GM12891 (cell line): ENCODE measurements at regions not wholly inside any gene's neighbourhood (a gene's known extent, or its start where the extent isn't known, plus 50 kb on each side); places are given as distances from the start of the nearest gene placed in this dataset.

ENCODE experiments used
- POLR2A ChIP-seq: IDR thresholded peaks from 2 replicates; pipeline ENCODE4 v1.6.1; 2011; ENCODE audit warnings: low read depth, low read length, control low read depth
- POLR2AphosphoS5 ChIP-seq: IDR thresholded peaks from 2 replicates; pipeline ENCODE4 v1.6.1; 2011; ENCODE audit warnings: low read depth, low read length, control low read depth
- POU2F2 ChIP-seq: IDR thresholded peaks from 2 replicates; pipeline ENCODE4 v1.6.1; 2011; ENCODE audit warnings: low read depth, mild to moderate bottlenecking, control low read depth, low read length, moderate library complexity
- SPI1 ChIP-seq: IDR thresholded peaks from 2 replicates; pipeline ENCODE4 v1.6.1; 2011; ENCODE audit warnings: low read depth, low read length, control low read depth
- TAF1 ChIP-seq: IDR thresholded peaks from 2 replicates; pipeline ENCODE4 v1.6.1; 2011; ENCODE audit warnings: low read depth, low read length, control low read depth

DNA sequence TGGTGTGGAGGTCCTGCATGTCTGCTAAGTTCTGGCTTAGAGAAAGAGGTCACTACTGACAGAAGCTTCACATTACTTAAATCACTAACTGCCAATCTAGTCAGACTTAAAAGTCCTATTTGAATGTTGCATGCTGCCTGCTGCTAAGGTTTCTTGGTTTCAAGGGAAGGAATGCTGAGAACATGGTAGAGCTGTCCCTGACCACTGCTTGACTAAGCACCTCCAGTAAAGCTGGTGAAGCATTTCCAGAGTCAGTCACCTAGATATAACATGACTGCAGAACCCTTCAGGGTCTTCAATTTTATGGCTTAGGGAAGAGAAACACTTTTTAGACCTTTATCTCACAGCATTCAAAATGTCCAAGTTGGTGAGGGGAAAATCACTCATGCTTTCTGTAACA lies 2178.3 kb upstream of the PIK3C3 start:
- TF ChIP-seq TAF1 (no peak), POLR2AphosphoS5 (no peak), POLR2A (no peak), SPI1 (no peak), POU2F2 (no peak)
